SK-N-SH treated with all-trans-retinoic acid at 6 μM for 48 hours (cell line): ENCODE measurements at regions not wholly inside any gene's neighbourhood (a gene's known extent, or its start where the extent isn't known, plus 50 kb on each side); places are given as distances from the start of the nearest gene placed in this dataset.

Experiments used
- CSDC2 ChIP-seq: fragments of 250-450 bp; sonication (Bioruptor Pico); IDR thresholded peaks from 2 replicates; pipeline ENCODE4 v1.5.0; 2020; ENCODE audit warnings: mild to moderate bottlenecking, moderate library complexity
- ESRRG ChIP-seq: fragments of 250-450 bp; sonication (Bioruptor Pico); IDR thresholded peaks from 2 replicates; pipeline ENCODE4 v1.6.1; 2021; ENCODE audit warnings: mild to moderate bottlenecking
- OSR1 ChIP-seq: fragments of 250-450 bp; sonication (Bioruptor Pico); IDR thresholded peaks from 2 replicates; pipeline ENCODE4 v1.8.0; 2022; ENCODE audit warnings: moderate library complexity, mild to moderate bottlenecking, inconsistent platforms
- RARB ChIP-seq: fragments of 250-450 bp; sonication (Bioruptor Pico); IDR thresholded peaks from 2 replicates; pipeline ENCODE4 v1.8.0; 2021; ENCODE audit warnings: mild to moderate bottlenecking, moderate library complexity
- SNAI2 ChIP-seq: fragments of 250-450 bp; sonication (Bioruptor Pico); IDR thresholded peaks from 2 replicates; pipeline ENCODE4 v1.5.0; 2020; ENCODE audit warnings: mild to moderate bottlenecking, moderate library complexity
- TOX ChIP-seq: fragments of 250-450 bp; sonication (Bioruptor Pico); IDR thresholded peaks from 2 replicates; pipeline ENCODE4 v1.8.0; 2021; ENCODE audit warnings: mild to moderate bottlenecking, moderate library complexity, borderline replicate concordance
- ZC3H10 ChIP-seq: fragments of 250-450 bp; sonication (Bioruptor Pico); IDR thresholded peaks from 2 replicates; pipeline ENCODE4 v1.5.1; 2021; ENCODE audit warnings: mild to moderate bottlenecking, moderate library complexity
- ZFP3 ChIP-seq: fragments of 250-450 bp; sonication (Bioruptor Pico); IDR thresholded peaks from 2 replicates; pipeline ENCODE4 v1.5.0; 2020; ENCODE audit warnings: mild to moderate bottlenecking, moderate library complexity
- ZFP30 ChIP-seq: fragments of 450-650 bp; formaldehyde crosslinking; IDR thresholded peaks from 2 replicates; pipeline ENCODE4 v1.5.0; 2022; ENCODE audit warnings: mild to moderate bottlenecking, moderate library complexity
- TF ChIP-seq, protein P1 (sequence below): fragments of 250-450 bp; sonication (Bioruptor Pico); IDR thresholded peaks from 2 replicates; pipeline ENCODE4 v1.5.1; 2021; ENCODE audit warnings: mild to moderate bottlenecking, moderate library complexity
- TF ChIP-seq, protein P2 (sequence below): fragments of 250-450 bp; sonication (Bioruptor Pico); IDR thresholded peaks from 2 replicates; pipeline ENCODE4 v1.8.0; 2020; ENCODE audit warnings: mild to moderate bottlenecking, moderate library complexity, borderline replicate concordance
- TF ChIP-seq, protein P3 (sequence below): fragments of 250-450 bp; sonication (Bioruptor Pico); IDR thresholded peaks from 2 replicates; pipeline ENCODE4 v1.5.0; 2020; ENCODE audit warnings: mild to moderate bottlenecking, moderate library complexity
- TF ChIP-seq, protein P4 (sequence below): fragments of 250-450 bp; sonication (Bioruptor Pico); IDR thresholded peaks from 2 replicates; pipeline ENCODE4 v1.5.1; 2020; ENCODE audit warnings: low read depth, mild to moderate bottlenecking, moderate library complexity

DNA sequence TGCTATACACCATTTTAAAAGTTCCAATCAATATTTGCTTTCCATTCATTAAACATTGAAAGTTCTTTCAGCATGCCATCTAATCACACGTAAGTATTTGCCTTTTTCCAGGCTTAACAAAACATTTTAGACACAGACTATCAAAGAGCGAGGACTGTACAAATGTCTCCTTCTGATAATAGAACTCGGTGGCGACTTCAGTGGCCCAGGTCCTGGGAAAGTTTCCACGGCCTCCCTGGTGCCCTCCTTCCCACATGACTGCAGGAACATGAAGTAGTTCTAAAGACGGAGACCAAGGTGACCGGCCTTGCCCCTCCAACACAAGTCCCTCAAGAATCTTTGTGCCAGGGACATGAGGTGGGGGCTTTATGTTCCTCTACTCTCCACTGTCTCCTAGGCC is 174.6 kb upstream of the KBTBD8 start:
- no peak for TF ChIP-seq CSDC2 (CRISPR knock-in tag)
- TF ChIP-seq, protein P1, sequence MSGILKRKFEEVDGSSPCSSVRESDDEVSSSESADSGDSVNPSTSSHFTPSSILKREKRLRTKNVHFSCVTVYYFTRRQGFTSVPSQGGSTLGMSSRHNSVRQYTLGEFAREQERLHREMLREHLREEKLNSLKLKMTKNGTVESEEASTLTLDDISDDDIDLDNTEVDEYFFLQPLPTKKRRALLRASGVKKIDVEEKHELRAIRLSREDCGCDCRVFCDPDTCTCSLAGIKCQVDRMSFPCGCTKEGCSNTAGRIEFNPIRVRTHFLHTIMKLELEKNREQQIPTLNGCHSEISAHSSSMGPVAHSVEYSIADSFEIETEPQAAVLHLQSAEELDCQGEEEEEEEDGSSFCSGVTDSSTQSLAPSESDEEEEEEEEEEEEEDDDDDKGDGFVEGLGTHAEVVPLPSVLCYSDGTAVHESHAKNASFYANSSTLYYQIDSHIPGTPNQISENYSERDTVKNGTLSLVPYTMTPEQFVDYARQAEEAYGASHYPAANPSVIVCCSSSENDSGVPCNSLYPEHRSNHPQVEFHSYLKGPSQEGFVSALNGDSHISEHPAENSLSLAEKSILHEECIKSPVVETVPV (CRISPR knock-in tag), result no peak
- TF ChIP-seq, protein P2, sequence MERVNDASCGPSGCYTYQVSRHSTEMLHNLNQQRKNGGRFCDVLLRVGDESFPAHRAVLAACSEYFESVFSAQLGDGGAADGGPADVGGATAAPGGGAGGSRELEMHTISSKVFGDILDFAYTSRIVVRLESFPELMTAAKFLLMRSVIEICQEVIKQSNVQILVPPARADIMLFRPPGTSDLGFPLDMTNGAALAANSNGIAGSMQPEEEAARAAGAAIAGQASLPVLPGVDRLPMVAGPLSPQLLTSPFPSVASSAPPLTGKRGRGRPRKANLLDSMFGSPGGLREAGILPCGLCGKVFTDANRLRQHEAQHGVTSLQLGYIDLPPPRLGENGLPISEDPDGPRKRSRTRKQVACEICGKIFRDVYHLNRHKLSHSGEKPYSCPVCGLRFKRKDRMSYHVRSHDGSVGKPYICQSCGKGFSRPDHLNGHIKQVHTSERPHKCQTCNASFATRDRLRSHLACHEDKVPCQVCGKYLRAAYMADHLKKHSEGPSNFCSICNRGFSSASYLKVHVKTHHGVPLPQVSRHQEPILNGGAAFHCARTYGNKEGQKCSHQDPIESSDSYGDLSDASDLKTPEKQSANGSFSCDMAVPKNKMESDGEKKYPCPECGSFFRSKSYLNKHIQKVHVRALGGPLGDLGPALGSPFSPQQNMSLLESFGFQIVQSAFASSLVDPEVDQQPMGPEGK (CRISPR knock-in tag), result no peak
- no peak for TF ChIP-seq ZFP30 (CRISPR knock-in tag)
- TF ChIP-seq ZC3H10 (CRISPR knock-in tag), result no peak
- TF ChIP-seq RARB, result no peak
- TF ChIP-seq ESRRG, result no peak
- TF ChIP-seq OSR1 (CRISPR knock-in tag), result no peak
- no peak for TF ChIP-seq ZFP3 (CRISPR knock-in tag)
- TF ChIP-seq, protein P3, sequence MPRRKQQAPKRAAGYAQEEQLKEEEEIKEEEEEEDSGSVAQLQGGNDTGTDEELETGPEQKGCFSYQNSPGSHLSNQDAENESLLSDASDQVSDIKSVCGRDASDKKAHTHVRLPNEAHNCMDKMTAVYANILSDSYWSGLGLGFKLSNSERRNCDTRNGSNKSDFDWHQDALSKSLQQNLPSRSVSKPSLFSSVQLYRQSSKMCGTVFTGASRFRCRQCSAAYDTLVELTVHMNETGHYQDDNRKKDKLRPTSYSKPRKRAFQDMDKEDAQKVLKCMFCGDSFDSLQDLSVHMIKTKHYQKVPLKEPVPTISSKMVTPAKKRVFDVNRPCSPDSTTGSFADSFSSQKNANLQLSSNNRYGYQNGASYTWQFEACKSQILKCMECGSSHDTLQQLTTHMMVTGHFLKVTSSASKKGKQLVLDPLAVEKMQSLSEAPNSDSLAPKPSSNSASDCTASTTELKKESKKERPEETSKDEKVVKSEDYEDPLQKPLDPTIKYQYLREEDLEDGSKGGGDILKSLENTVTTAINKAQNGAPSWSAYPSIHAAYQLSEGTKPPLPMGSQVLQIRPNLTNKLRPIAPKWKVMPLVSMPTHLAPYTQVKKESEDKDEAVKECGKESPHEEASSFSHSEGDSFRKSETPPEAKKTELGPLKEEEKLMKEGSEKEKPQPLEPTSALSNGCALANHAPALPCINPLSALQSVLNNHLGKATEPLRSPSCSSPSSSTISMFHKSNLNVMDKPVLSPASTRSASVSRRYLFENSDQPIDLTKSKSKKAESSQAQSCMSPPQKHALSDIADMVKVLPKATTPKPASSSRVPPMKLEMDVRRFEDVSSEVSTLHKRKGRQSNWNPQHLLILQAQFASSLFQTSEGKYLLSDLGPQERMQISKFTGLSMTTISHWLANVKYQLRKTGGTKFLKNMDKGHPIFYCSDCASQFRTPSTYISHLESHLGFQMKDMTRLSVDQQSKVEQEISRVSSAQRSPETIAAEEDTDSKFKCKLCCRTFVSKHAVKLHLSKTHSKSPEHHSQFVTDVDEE, result no peak
- TF ChIP-seq TOX, result no peak
- no peak for TF ChIP-seq SNAI2 (CRISPR knock-in tag)
- TF ChIP-seq, protein P4, sequence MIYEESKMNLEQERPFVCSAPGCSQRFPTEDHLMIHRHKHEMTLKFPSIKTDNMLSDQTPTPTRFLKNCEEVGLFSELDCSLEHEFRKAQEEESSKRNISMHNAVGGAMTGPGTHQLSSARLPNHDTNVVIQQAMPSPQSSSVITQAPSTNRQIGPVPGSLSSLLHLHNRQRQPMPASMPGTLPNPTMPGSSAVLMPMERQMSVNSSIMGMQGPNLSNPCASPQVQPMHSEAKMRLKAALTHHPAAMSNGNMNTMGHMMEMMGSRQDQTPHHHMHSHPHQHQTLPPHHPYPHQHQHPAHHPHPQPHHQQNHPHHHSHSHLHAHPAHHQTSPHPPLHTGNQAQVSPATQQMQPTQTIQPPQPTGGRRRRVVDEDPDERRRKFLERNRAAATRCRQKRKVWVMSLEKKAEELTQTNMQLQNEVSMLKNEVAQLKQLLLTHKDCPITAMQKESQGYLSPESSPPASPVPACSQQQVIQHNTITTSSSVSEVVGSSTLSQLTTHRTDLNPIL, result no peak
